Parathyroid adenoma (tissue), 2 donors: ENCODE measurements at regions not wholly inside any gene's neighbourhood (a gene's known extent, or its start where the extent isn't known, plus 50 kb on each side); places are given as distances from the start of the nearest gene placed in this dataset.

Source experiments
- H2AFZ ChIP-seq: fragments of 300-600 bp; sonication (generic); one replicate; pipeline ENCODE4 v1.7.0; 2017; ENCODE audit warnings: antibody characterized with exemption, mild to moderate bottlenecking
- H3K27ac ChIP-seq: fragments of 300-600 bp; sonication (generic); one replicate; pipeline ENCODE4 v1.7.0; 2017
- H3K27me3 ChIP-seq: fragments of 300-600 bp; sonication (generic); one replicate; pipeline ENCODE4 v1.7.0; 2017; ENCODE audit warnings: low read length; ENCODE audit not compliant: control insufficient read depth, insufficient read depth
- H3K36me3 ChIP-seq: fragments of 300-600 bp; sonication (generic); one replicate; pipeline ENCODE4 v1.7.0; 2017; ENCODE audit warnings: low read length; ENCODE audit not compliant: control insufficient read depth, insufficient read depth
- H3K4me1 ChIP-seq: fragments of 300-600 bp; sonication (generic); one replicate; pipeline ENCODE4 v1.7.0; 2017; ENCODE audit warnings: control low read depth
- H3K4me2 ChIP-seq: fragments of 300-600 bp; sonication (generic); one replicate; pipeline ENCODE4 v1.7.0; 2017; ENCODE audit warnings: low read length
- H3K4me3 ChIP-seq: fragments of 300-600 bp; sonication (generic); one replicate; pipeline ENCODE4 v1.7.0; 2017; ENCODE audit warnings: low read depth, low read length
- H3K79me2 ChIP-seq: fragments of 300-600 bp; sonication (generic); one replicate; pipeline ENCODE4 v1.7.0; 2017; ENCODE audit warnings: control low read depth
- H3K9ac ChIP-seq: fragments of 300-600 bp; sonication (generic); one replicate; pipeline ENCODE4 v1.7.0; 2017; ENCODE audit warnings: mild to moderate bottlenecking
- H3K9me3 ChIP-seq: fragments of 300-600 bp; sonication (generic); one replicate; pipeline ENCODE4 v1.7.0; 2017; ENCODE audit warnings: low read length; ENCODE audit not compliant: control insufficient read depth
- TF ChIP-seq, protein P1 (sequence below): fragments of 300-600 bp; sonication (generic); IDR thresholded peaks from one replicate; pipeline ENCODE4 v1.7.0; 2017; ENCODE audit warnings: antibody characterized with exemption, mild to moderate bottlenecking
- donor health status: primary hyperparathyroidism.

DNA sequence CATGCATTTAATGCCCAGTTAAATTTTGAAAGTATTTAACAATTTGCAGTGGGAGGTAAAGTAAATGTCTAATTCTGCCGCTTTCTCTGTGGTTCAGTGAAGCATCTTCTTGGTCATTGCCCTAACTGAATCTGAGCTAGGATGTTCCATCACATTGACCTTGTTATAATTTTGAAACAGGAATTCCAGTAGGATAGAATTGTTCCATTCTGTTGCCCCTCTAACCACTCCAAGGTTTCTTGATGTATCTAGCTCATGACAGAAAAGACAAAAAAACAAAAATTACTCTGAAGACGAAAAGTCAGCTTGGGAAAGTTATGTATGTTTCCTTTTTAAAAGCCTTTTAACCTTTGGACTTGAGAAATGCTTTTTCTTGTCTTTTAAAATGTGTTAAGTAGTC, 297.0 kb upstream of the FAT1 start:
- H3K4me2 ChIP-seq = no peak overlapping the region
- H3K4me3 ChIP-seq = no peak overlapping the region
- no peak overlapping the region for H2AFZ ChIP-seq
- no peaks in the 10 kb centered on the region for H3K36me3 ChIP-seq
- no peaks in the 10 kb centered on the region for H3K79me2 ChIP-seq
- H3K9me3 ChIP-seq = no peaks in the 10 kb centered on the region
- TF ChIP-seq, protein P1, sequence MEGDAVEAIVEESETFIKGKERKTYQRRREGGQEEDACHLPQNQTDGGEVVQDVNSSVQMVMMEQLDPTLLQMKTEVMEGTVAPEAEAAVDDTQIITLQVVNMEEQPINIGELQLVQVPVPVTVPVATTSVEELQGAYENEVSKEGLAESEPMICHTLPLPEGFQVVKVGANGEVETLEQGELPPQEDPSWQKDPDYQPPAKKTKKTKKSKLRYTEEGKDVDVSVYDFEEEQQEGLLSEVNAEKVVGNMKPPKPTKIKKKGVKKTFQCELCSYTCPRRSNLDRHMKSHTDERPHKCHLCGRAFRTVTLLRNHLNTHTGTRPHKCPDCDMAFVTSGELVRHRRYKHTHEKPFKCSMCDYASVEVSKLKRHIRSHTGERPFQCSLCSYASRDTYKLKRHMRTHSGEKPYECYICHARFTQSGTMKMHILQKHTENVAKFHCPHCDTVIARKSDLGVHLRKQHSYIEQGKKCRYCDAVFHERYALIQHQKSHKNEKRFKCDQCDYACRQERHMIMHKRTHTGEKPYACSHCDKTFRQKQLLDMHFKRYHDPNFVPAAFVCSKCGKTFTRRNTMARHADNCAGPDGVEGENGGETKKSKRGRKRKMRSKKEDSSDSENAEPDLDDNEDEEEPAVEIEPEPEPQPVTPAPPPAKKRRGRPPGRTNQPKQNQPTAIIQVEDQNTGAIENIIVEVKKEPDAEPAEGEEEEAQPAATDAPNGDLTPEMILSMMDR = no peak
- no peak overlapping the region for H3K9ac ChIP-seq
- no peak overlapping the region for H3K27ac ChIP-seq
- H3K4me1 ChIP-seq = no peaks in the 10 kb centered on the region
- no peaks in the 10 kb centered on the region for H3K27me3 ChIP-seq

DNA sequence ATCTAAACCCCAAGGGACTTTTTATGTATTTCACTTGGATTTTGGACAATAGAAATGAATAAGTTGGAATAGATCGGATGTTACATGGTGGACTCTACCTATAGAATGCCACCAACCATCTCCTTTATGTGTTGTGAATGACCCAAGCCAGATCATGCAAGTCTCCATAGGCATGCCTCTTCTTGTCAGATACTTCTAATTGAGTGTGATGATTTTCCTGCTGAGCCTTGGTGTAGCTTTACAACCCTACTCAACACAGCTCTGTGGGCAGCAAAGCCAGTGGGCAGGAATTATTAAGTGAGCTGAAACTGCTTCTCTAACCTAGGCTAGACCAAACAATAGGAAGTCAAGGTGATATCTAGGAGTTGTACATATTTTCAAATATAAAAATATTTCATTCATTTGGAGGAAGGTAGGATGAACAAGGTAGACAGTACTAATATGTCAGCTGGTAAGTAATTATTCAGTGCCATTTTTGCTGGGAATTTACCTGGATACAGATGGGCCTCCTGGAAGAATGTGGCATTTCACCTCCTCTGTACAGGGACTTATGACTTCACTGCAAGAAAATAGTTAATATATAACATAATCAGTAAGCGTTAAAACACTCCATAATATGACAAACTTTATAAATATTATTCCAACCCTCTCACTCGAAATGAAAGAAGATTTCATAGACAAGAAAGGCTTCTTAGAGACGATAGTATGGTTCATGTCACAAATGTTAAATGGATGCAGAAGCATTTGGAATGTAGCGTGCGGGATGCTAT, 298.0 kb upstream of the FAT1 start:
- H3K4me1 ChIP-seq = no peaks in the 10 kb centered on the region
- TF ChIP-seq, protein P1 = no peak
- H3K9ac ChIP-seq = no peak overlapping the region
- H3K9me3 ChIP-seq = no peaks in the 10 kb centered on the region
- H3K4me3 ChIP-seq = no peak overlapping the region
- no peak overlapping the region for H2AFZ ChIP-seq
- H3K79me2 ChIP-seq = no peaks in the 10 kb centered on the region
- no peaks in the 10 kb centered on the region for H3K27me3 ChIP-seq
- H3K4me2 ChIP-seq = no peak overlapping the region
- no peaks in the 10 kb centered on the region for H3K36me3 ChIP-seq
- no peak overlapping the region for H3K27ac ChIP-seq

DNA sequence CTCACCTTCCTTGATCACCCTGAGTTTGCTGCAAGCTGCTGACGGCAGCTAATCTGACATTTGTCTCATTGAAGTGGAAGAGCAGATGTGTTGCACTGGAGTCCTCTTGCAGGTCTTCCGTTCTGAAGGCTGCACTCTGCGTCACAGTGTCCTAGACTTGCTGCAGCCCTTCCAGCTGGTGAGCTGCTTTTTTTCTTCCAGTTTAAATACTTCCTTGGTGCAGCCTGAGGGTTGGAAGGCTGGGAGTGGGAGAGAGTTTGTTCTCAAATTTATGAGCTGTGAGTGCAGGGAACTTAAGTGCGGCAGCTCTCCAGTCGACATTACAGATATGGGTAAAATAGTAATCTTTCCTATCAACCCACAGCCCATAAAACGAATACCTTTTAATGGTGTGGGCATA, 303.6 kb upstream of the FAT1 start:
- Histone ChIP-seq H3K4me2 (no peak overlapping the region), H3K4me3 (no peak overlapping the region), H2AFZ (no peak overlapping the region), H3K9me3 (no peaks in the 10 kb centered on the region), H3K36me3 (no peaks in the 10 kb centered on the region), H3K4me1 (no peaks in the 10 kb centered on the region), H3K9ac (no peak overlapping the region), H3K27me3 (no peaks in the 10 kb centered on the region), H3K79me2 (no peaks in the 10 kb centered on the region), H3K27ac (no peak overlapping the region)
- TF ChIP-seq, protein P1 = no peak

DNA sequence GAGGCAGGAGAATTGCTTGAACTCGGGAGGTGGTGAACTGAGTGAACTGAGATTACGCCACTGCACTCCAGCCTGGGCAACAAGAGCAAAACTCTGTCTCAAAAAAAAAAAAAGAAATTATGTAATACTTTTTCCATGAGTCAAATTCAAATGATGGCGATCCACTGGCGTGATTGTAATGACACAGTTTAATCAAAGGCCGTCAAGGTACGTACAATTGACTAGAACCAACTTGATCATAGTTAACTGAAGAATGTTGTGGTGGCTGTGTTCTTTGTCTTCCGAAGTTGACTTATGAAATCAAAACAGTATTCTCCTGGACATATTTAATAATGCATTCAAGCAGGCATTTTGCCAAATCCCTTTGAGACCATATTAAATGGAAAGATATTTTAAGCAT, 318.6 kb upstream of the FAT1 start:
- Histone ChIP-seq H3K27me3 (no peaks in the 10 kb centered on the region), H3K9ac (no peak overlapping the region), H3K9me3 (no peaks in the 10 kb centered on the region)

More for the DNA sequence above, 318.6 kb upstream of the FAT1 start:
- H3K79me2 ChIP-seq = no peaks in the 10 kb centered on the region
- no peak overlapping the region for H3K4me3 ChIP-seq
- H2AFZ ChIP-seq = no peak overlapping the region
- no peak overlapping the region for H3K27ac ChIP-seq
- no peaks in the 10 kb centered on the region for H3K4me1 ChIP-seq
- H3K4me2 ChIP-seq = no peak overlapping the region
- TF ChIP-seq, protein P1 = no peak
- H3K36me3 ChIP-seq = no peaks in the 10 kb centered on the region
